ENCODE measurements at regions not wholly inside any gene's neighbourhood (a gene's known extent, or its start where the extent isn't known, plus 50 kb on each side); places are given as distances from the start of the nearest gene placed in this dataset.

GRCh38 chr10:130817046-130817624 is 494.4 kb downstream of the TCERG1L start:
- H3K4me1 ChIP-seq, result no peaks in the 10 kb centered on the region
- no peak overlapping the region for H3K27ac ChIP-seq
- intact Hi-C loops (cut with DNase I; ENCODE audit: low total_unique reads), result no loop called here
- TF ChIP-seq CTCF (IDR thresholded peaks at IDR 0.05) (no peak), POLR2A (IDR thresholded peaks at IDR 0.05) (no peak)
- H3K27me3 ChIP-seq, result no peaks in the 10 kb centered on the region
- no peaks in the 10 kb centered on the region for H3K9me3 ChIP-seq
- H3K36me3 ChIP-seq, result no peaks in the 10 kb centered on the region
- no peak overlapping the region for H3K4me3 ChIP-seq
- no peak for DNase-seq

- Histone ChIP-seq H3K27me3 (no peaks in the 10 kb centered on the region), H3K4me1 (no peaks in the 10 kb centered on the region), H3K4me3 (no peak overlapping the region), H3K27ac (no peak overlapping the region), H3K9me3 (no peaks in the 10 kb centered on the region), H3K36me3 (no peaks in the 10 kb centered on the region)
- TF ChIP-seq CTCF (IDR thresholded peaks at IDR 0.05) (no peak), POLR2A (IDR thresholded peaks at IDR 0.05) (no peak)
- intact Hi-C loops (cut with DNase I; ENCODE audit: low total_unique reads), result no loop called here
- no peak for DNase-seq
These were observed 493.8 kb downstream of the TCERG1L start for GRCh38 chr10:130817674-130818073.

GRCh38 chr10:130820880-130821482 is 490.5 kb downstream of the TCERG1L start:
- intact Hi-C loops (cut with DNase I; ENCODE audit: low total_unique reads), result no loop called here
- no peak for DNase-seq
- Histone ChIP-seq H3K36me3 (no peaks in the 10 kb centered on the region), H3K9me3 (no peaks in the 10 kb centered on the region), H3K4me3 (no peak overlapping the region), H3K27ac (no peak overlapping the region), H3K4me1 (no peaks in the 10 kb centered on the region), H3K27me3 (no peaks in the 10 kb centered on the region)
- TF ChIP-seq CTCF (IDR thresholded peaks at IDR 0.05), result no peak
- no peak for TF ChIP-seq POLR2A (IDR thresholded peaks at IDR 0.05)

DNA sequence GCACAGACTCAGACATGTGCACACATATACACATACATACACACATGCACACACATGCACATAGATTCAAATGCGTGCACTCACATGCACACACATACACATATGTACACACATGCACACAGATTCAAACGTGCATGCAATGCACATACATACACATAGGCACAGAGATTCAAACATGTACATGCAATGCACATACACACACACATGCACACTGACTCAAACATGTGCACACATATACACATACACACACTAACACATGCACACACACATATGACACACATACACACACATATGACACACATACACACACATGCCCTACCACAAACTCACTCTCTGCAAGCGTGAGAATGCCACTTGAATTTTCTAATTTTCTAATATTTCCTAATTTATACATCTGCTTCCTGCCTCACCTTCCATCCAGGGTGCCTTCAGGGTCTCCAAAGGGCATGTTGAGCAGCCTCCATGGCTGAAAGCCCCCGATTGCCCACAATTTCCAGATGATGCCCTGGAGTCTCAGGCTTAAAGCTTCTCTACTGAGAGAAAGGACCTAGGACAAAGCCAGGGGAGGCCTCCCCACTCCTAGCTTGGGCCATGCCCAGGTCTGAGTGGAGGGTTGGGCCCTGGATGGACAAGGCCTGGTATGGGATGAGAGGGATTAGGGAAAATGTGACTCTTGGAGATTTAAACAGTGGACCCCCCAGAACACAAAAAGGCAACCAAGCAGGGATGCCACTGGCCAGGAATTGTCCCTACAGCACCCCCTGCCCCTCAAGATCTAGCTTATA is 487.1 kb downstream of the TCERG1L start:
- Histone ChIP-seq H3K4me3 (no peak overlapping the region), H3K27ac (no peak overlapping the region), H3K9me3 (no peaks in the 10 kb centered on the region), H3K36me3 (no peaks in the 10 kb centered on the region), H3K4me1 (no peaks in the 10 kb centered on the region), H3K27me3 (no peaks in the 10 kb centered on the region)
- no peak for TF ChIP-seq CTCF (IDR thresholded peaks at IDR 0.05)
- TF ChIP-seq POLR2A (IDR thresholded peaks at IDR 0.05), result no peak
- no peak for DNase-seq
- intact Hi-C loops (cut with DNase I; ENCODE audit: low total_unique reads), result no loop called here

- intact Hi-C loops (cut with DNase I; ENCODE audit: low total_unique reads), result no loop called here
- Histone ChIP-seq H3K27ac (no peak overlapping the region), H3K9me3 (no peaks in the 10 kb centered on the region), H3K27me3 (no peaks in the 10 kb centered on the region), H3K4me1 (no peaks in the 10 kb centered on the region), H3K36me3 (no peaks in the 10 kb centered on the region), H3K4me3 (no peak overlapping the region)
- TF ChIP-seq POLR2A (IDR thresholded peaks at IDR 0.05), result no peak
- TF ChIP-seq CTCF (IDR thresholded peaks at IDR 0.05), result no peak
- no peak for DNase-seq
These were observed 477.9 kb downstream of the TCERG1L start for GRCh38 chr10:130833596-130833995.
